Forelimb muscle (tissue), 1 donor: ENCODE measurements at regions not wholly inside any gene's neighbourhood (a gene's known extent, or its start where the extent isn't known, plus 50 kb on each side); places are given as distances from the start of the nearest gene placed in this dataset.
"Not testable (repeated sequence)": the region's sequence is repeated elsewhere in the genome, so short reads cannot be mapped to it uniquely, and the experiment has no call there.

Experiments used
- DNase-seq: peaks from one replicate; pipeline ENCODE4 v3.0.0-alpha.2; 2013; ENCODE audit warnings: low read depth

DNA sequence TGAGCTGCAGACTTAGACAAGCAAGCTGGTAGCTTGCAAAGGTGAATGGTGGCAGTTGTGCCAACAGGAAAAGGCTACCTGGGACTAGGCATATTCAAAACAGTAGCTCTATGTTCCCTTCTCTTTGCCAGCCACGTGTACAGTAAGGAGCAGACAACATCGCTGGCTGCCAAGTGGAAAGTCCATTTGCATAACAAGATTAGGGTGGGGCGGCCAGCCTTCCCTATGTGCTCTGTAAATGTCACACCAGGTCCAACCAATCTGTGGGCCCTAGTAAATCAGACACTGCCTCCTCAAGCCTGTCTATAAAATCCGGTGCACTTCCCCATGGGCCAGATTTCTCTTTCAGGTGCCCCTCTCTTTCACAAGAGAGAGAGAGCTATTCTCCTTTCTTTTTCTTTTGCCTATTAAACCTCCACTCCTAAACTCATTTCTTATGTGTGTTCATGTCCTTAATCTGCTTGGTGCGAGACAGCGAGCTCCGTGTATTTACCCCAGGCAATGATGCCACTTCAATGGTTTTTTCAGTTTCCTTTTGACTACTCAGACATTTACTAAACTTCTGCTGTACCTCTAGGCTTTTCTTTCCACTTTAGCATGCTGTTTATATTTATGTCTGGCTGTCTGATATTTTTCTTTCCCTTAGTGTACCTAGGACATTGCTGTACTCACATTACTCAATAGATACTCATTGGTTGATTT, 297.4 kb upstream of the GCFC2 start:
- no peak for DNase-seq

DNA sequence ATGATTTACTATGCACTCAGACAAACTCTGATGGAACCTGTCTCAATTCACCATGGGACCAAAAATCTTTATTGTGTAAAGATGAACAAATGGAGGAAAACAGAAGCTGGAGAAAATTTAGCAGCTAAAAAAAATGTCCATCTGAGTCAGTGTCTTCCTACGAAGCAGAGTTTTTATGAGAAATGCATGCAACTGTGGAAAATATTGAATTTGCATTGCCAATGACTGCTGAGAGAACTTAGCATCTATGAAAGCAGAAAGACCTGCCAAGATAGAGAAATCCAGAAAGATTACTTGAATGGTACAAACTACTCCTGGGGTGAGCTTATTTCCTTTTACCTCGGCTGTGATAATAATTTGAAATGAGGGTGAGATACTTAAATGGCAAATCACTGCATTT, 289.7 kb upstream of the GCFC2 start:
- DNase-seq, result no peak

DNA sequence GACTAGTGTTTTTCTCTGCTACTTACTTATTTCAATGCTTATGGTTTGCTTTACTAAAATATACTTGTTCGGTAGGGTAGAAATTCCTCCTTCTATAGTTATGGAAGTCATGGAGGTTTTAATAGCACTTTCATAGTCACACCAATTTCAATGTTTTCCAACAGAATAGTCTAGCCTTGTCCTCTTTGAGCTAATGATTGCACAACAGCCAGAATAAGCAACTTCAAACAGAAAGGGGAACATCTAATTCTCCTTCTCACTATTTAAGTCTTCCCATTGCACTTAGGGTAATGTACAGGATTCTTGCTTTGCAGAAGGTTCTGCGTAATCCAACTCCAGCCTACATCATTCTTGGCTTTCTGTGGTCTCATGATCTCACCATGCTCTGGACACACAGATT, 287.7 kb upstream of the GCFC2 start:
- DNase-seq, result no peak

DNA sequence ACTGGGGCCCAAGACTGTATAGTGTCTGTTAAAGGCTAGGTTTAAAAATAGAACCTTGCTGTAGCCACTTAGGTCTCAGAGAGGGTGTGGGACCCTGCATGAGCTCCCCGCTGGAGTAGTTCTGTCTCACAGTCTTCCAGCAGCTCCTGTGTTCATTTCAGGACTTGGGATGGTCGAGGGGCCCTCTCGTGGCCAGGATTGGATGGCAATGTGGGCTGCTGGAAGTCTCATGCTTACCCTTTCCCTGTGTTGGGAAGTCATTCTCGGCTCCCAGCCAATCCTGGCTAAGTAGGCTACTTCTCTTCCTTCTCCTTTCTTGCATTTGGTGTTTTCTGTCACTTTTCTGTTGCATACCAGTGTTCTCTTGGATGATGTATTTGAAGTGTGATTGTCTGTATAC, 284.0 kb upstream of the GCFC2 start:
- no peak for DNase-seq

DNA sequence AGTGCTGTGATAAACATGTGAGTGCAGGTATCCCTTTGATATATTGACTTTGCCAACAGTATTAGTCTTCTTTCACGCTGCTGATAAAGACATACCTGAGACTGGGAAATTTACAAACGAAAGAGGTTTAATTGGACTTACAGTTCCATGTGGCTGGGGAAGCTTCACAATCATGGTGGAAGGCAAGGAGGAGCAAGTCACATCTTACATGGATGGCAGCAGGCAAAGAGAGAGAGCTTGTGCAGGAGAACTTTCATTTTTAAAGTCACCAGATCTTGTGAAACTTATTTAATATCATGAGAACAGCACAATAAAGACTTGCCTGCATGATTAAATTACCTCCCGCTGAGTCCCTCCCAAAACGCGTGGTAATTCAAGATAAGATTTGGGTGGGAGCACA, 277.9 kb upstream of the GCFC2 start:
- DNase-seq, result not testable (repeated sequence)

DNA sequence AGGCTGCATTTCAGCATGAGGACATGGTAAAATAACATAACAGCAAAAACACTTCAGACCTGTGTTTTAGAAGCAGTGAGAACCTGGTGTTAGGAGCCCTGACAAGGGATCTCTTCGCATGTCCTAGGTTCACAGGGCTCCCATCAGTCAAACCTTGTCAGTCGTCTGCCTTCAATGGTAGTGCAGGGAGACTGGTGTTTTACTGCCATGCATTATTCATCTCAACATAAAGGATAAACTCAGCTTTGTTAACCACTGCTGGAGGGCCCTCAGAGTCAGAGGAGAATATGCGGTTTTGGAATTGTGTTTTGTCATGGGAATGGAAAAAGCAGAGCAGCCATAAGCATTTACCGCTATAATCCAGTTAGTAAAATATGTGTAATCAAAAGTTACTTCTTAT, 275.9 kb upstream of the GCFC2 start:
- DNase-seq, result no peak

DNA sequence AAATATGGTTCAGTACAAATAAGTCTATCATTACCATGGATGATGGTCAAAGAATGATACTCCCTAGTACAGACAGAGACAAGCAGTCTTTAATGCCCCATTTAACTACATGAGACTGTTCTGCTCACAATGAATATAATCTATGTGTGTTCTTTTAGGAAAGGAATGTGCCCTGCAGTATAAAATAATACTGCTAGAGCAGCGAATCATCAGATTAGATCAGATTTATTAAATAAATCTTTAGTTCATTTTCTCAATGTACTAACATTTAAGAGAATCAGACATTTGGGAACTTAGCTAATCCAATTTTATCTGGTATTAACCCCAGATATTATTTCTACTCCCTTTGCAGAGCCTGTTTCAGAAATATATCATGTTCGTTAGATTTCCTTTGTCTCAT, 272.0 kb upstream of the GCFC2 start:
- no peak for DNase-seq

DNA sequence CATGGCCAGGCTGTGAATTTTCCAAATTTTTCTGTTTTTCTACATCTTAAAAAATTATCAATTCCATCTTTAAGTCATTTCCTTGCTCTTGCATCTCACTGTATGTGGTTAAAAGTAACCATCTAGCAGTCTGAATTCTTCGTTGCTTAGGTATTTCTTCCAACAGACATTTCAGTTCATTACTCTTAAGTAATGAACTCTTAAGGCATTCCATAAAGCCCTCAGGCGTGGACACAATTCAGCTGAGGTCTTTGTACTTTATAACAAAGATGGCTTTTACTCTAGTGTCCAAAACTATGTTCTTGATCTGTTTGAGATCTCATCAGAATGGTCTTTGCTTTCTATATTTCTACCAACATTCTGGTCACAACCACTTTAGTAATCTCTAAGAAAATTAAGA, 253.9 kb upstream of the GCFC2 start:
- no peak for DNase-seq

DNA sequence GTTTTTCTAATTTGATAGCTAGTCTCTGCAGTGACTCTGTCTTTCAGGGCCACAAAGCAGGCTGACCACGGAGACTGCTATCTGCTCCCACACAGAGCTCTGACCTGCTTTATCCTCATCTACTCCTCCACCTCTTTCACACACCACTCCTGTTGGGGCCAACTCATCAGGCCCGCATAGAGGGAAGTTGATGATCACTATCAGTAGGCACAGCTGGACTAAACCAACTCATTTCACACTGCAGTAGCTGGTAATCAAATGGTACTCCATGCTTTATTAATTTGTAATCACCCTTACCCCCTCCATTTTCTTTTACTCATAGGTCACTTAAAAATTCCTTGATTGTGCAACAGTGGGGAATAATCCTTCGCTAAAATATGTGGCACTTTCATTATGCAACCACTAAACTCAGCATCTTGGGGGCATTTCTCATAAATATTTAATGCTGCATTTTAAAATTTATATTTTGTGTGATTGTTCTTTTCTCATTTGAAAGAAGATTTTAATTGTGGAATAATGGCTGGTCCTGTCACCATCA, 249.8 kb upstream of the GCFC2 start:
- no peak for DNase-seq

DNA sequence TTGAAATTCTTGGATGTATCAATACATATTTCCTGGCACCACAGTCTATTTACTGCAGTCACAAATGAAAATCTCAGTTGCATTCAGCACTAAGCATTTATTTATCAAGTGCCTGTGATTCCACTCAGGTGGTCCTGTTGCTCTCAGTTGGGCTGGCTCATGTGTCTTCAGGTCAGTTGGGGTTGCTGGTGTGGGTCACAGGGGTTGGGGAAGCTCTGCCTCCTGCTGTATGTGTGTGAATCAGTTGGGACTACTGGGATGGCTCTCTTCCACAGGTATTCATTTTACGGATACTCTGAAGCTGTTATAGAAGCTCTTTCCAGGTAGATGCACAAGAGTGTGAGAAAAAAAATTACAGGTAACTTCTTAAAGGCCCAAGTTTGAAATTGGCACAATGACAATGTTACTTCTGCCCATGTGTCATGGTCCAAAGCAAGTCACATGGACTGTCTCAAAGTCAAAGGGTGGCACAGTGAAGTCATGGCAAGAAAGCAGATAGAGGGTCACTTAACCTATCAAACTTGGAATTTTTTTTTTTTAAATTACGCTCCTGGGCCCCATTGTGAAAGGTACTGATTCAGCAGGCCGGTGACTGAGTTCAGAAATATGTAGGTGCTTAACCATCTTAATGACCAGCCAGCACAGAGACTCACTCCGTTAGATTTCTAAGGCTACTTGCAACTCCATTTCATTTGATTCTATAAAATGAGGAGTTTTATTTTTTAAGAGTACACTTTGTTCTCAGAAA, 249.2 kb upstream of the GCFC2 start:
- no peak for DNase-seq

DNA sequence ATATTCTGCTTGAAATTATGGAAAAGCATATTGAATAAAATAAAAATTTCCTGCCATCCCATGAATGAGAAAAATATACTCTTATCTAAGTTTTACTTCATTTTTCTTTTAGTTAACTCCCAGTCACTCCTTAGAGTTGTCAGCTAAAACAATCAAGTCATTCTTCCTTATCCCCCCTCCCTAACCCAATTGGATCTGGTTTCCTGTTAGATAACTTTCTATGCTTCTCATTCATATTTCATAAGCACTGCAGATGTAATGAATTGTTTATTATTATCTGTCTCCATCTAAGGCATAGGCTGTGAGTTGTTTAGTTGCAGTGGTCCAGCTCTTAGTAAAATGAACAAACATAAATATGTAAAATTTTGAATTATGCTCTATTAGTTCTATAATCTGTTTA, 244.0 kb upstream of the GCFC2 start:
- DNase-seq, result no peak

DNA sequence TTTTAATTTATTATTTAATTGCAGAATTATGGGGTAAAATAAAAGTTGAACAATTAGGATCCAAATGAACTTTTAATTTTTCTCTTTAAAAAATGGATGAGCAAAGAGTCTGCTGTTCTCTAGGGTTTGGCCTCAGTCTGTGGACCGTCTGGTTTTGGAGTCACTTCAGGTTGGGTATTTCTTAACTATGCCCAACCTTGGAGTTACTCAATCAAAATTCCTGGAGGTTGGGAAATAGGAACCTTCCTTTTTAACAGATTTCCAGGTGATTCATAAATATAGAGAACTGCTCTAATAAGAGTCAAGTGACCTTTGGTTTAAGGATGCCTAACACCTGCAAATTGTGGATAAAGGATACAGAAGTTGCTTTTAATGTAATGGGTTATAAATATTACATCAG, 241.5 kb upstream of the GCFC2 start:
- DNase-seq, result no peak

DNA sequence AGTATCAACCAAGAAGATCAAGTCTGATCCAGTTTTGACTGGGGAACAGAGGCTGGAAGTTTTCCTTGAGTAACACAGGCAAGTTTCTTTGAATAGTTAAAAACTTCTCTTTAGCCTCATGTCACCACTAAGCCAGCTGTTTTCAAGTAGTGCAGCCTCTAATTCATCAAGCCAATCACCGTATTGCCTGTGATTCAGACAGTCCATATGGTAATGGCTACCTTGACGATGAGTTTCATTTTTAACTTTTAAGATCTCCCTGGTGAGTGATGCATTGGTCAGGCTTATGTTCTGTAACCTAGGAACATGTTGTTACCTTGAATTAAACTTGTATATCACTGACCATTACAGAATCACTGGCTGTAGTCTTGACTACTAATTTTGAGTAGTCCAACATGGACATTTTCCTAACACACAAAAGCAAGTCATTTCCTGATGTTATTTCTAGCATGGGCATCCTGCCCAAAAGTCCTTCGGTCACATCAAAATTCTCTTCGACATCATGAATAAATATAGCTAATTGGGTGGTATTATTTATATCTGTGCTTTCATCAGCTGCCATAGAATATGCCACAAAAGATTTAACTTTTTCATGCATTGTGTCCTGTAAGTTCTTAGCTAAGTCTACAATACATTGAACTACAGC, 238.8 kb upstream of the GCFC2 start:
- no peak for DNase-seq

DNA sequence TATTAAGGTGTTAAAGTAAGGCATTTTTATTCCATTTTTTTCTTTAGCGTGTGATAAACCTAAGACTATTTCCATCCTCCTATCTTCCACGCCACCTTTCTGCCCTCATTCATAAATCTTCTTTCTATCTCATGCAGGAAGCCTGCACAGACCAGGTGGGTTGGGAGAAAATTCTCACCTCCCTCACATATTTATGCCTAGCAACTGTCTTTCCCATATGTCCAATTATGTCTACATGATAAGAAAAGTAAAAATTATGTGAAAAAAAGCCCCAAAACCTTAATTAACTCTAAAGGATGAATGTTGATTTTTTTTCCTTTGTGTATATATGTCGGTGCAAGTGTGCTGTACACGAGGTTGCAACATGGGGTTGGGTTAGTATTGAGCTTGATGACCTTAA, 225.6 kb upstream of the GCFC2 start:
- DNase-seq, result no peak

DNA sequence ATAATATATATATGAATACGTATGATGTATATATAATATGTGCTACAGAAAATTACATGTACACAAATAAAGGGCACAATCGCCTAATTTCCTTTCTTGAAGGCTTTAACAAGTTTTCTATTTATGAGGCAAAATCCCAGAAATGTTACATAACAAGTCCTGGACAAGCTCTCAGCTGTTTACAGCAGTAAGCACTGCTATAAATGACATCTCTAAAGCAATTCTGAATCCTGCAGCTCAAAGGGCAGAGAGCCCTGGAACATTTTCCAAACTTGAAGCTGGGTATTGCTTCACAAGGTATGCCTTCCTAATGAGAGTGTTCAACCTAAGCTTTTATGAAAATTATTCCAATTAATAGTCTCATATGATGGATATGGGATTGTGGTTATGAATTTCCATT, 222.3 kb upstream of the GCFC2 start:
- DNase-seq, result no peak

DNA sequence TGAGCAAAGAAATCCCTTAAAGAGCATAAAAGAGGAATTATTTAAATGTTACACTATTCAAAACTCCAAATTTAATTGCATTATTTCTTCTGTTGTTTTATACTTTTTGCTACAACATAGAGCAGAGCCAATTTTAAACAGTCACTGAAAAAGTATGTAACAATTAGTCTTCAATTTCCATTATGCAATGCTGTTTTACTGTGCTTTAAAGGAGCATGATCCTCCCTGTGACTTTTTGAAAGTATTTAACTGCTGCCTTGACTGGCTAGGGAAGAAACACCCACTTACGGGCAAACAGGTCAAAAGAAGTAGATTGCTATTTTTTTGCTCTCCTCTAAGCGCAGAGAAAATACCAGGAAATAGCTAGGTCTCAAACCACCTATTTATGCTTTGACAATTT, 217.4 kb upstream of the GCFC2 start:
- no peak for DNase-seq

DNA sequence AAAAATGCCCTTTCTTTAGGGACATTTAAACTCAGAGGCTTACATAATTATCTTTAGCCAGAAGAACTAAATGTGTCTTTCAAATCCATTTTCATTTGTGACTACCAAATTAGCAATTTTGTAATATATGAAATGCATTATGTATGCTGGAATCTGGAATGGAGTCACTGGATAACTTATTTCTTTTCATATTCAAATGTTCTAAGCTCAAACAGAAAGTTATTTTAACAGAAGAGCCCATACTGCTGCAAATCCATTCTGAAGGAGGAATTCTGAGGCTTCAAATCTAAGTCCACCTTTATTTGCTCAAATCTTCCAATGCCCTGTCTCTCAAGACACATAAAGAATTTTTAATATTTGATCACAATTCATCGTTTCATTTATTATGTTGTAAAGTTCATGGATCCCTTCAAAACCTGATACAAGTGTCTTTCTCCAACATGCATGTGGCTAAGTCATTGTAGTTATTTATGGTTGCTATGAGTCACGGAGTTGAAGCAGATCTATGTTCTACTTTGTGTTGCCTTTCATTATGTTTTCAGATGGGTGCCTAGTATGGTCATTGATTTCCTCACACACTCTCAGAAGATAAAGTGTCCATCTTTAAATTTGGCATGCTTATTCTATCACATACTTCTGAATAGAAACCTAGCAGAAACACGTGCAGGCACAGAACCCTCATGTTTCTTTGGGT, 214.8 kb upstream of the GCFC2 start:
- no peak for DNase-seq

DNA sequence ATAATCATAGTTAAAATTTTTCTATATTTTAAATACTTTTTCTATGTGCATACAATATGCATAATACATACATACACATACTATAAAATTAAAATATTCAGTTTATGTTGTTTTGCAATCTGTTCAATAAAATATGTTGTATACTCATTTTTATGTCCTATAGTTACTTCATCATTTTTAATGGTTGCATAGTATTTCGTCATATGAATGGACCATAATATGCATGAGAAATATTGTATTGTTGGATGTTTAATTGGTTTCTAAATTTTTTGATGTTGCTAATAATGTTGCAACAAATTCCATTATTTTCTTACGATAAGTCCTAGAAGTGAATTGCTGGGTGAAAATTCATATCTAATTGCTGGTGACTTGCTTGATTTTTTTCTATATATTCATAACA, 211.5 kb upstream of the GCFC2 start:
- DNase-seq, result no peak

DNA sequence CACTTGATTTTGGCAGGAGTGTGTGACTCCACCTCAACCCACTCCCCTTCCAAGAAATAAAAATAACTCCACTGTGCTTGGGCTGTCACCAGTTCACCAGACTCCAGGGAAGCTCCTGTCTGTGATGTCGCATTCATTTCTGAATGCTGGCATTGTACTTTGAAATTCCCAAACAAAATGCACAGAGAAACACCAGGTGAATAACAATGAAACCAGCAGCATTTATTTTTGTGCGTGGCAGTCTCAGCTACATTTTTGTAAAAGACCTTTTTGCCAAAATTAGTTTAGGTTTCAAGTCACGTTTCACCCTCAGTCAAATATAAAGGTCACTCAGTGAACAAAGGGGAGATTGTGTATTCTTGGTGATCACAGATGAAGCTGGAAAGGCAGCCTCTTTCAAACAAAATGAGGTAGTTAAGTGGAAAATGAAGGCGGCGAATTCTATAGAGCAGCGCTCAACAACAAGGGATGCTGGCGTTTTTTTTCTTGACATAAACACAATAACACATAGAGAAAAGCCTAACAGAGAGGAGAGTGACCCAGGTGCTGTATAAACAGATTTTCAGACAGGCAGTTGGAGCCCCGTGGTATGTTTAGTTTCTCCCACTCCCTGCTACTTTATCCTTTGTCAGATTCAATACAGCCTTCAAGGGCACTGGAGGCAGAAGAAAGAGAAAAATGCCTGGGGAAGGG, 210.3 kb upstream of the GCFC2 start:
- no peak for DNase-seq

DNA sequence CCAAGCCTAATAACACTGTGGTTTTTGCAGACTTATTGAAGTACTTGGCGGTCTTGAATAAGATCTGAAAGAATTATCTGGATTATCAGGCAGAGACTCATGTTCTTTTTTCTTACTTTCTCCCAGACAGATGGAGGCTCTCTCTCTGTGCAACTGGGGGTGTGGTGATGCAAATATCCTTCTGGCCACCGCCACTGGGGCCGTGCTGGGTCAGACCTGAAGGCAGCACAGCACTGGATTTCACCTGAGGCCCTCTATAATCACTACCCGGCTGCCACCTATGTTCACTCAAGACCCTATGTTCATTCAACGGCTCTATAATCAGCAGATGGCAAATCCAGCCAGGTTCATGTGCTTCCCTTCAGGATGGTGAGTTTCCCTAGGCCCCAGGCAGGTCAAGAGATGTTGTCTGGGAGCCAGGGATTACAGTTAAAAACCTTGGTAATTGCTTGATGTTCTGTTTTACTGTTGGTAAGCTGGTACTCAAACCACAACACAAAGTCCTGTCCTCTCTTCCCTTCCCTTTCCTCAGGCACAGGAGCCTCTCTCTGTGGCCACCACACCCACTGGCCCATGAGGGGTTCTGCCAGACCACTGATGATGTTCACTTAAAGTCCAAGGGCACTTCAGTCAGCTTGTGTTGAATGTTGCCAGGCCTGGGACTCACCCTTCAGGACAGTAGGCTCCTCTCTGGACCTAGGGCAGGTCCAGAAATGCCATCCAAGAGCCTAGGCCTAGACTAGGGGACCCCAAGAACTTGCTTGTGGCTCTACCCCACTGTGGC, 205.3 kb upstream of the GCFC2 start:
- DNase-seq, result no peak
